ENCODE measurements at regions not wholly inside any gene's neighbourhood (a gene's known extent, or its start where the extent isn't known, plus 50 kb on each side); places are given as distances from the start of the nearest gene placed in this dataset.
"Not testable (repeated sequence)": the region's sequence is repeated elsewhere in the genome, so short reads cannot be mapped to it uniquely, and the experiment has no call there.

DNA sequence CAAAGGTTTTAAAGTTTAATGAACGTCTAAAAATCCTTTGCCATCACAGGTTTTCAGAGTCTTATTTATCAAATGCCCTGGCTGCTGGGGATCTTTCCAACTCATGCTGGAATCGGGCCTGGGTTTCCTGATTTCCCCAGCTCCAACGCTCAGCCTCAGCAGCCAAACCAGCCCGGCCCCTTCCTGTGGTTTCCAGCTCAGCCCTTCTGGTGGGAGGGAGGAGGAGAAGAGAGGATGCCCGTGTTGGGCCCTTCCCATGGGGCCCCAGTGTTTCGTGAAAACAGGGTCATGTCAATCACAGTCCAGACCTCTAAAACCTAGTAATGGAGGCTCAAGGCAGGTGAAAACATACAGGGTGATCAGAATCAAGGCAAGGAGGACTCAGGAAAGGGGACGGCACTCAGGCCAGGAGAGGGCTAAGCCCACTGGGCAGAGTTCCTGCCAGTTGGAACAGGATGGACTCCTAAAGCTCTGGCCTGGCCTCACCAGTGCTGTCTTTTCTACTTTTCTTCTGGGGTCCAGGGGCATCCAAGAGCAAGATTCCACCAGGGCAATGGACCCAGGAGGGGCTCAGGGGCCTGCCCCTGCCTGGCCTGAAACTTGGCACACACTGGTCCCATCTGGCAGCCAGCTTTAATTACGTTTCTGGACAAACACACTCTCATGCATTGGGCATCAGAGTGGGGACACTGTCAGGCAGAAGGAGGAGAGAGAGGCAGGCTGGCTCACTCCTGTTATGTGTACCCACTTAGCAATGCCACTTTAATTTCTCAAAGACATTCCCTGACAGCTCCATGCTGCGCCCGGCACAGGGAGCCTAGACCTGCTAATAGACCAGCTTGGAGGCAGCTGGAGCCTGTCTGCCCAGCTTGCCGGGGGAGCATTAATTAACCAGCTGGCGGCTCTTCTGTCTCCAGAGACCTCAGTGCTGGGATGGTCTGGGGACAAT lies 194.6 kb downstream of the FAM43A start:
- Histone ChIP-seq H3K9me3 (ENCODE audit: low read depth, low read length) (peaks cover 11% of the 10 kb centered on the region), H3K27me3 (ENCODE audit: insufficient read depth, low read length) (no peaks in the 10 kb centered on the region), H3K4me3 (ENCODE audit: low read length) (no peak overlapping the region), H3K4me1 (ENCODE audit: insufficient read depth, low read length) (peaks cover 41% of the 10 kb centered on the region)

DNA sequence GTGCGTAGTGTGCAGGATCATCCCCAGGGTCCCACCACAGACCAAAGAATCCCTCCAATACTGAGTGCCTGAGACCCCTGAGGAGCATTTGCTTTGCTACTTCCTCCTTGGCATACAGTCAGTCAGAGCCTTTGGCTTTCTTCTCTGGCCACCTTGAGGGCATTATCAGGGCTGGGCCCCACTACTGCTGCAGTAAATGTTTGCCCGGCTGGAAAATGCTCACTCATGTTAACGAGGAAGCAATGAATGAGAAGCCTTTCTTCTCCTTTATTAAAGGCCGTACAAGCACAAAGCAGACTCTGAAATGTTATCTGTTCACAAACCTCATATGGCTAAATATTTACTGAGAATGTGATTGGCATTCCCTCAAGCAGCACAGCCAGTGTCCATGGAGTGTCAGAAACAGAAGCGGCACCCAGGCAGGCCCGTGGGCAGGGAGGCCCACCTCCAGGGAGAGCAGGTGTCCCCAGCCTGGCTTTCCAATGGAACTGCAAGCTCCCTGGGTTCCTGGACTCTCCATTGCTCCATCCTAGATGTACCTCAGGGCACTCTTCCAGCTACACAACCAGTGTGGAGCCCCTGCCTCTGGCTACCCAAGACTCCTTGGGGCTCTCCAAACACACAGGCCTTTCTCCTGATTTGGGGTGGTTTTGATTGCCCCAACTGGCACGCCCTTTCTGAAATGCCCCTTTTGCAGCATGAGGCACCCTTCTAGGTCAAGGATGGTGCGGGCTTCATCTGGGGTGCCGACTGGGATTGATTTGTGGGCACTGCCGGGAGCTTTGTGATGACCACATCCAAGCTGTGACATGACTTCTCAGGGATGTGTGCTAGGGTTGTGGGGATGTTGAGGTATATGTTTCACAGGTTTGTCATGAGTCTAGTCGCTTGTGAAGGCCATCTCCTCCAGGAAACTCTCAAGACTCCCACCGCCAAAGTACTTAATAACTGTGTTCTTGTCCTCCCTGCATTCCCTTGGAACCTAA lies 195.6 kb downstream of the FAM43A start:
- H3K4me3 ChIP-seq (ENCODE audit: low read length): no peak overlapping the region
- H3K4me1 ChIP-seq (ENCODE audit: insufficient read depth, low read length): peaks cover 41% of the 10 kb centered on the region
- peaks cover 11% of the 10 kb centered on the region for H3K9me3 ChIP-seq (ENCODE audit: low read depth, low read length)
- H3K27me3 ChIP-seq (ENCODE audit: insufficient read depth, low read length): no peaks in the 10 kb centered on the region

DNA sequence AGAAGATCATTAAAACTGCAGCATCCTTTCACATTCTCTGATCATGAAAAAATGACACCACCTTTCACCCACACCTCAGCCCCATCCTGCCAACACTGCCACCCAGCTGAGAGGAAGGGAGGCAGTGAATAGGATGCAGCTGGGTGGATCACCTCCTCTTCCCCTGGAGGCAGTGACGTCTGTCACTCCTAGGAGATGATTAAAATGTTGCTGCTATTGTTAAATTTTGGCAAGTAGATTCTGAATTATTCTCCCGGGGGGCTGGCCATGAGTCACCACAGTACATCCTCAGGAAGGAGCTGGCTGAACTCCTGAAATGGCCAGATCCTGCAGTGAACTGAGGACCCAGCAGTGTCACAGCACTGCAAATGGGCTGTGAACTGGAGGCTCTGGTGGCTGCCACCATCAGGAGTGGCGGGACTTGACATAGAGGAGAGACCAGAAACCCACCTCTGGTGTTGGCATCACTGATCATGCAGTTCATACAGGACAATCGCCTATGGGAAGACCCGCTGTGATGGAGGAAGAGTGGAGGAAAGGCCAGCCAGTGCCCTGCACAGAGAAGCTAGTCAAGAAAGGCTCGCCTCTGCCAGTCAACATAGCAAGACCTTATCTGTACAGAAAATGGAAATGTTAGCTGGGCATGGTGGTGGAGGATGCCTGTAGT lies 199.1 kb downstream of the FAM43A start:
- H3K9me3 ChIP-seq (ENCODE audit: low read depth, low read length): peaks cover 11% of the 10 kb centered on the region
- H3K4me1 ChIP-seq (ENCODE audit: insufficient read depth, low read length): peaks cover 20% of the 10 kb centered on the region
- no peaks in the 10 kb centered on the region for H3K27me3 ChIP-seq (ENCODE audit: insufficient read depth, low read length)
- no peak overlapping the region for H3K4me3 ChIP-seq (ENCODE audit: low read length)

DNA sequence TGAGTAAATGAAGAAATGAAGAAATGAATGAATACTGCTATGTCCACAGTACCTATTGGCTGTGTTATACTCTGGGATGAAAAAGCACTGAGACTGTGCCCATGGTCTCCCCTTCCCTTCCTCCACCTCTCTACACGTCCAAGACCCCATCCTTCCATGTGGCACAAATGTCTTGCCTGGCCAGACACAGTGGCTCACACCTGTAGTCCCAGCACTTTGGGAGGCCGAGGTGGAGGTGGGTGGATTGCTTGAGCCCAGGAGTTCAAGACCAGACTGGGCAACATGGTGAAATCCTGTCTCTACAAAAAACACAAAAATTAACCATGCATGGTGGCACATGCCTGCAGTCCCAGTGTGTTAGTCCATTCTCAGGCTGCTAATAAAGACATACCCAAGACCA lies 200.1 kb downstream of the FAM43A start:
- Histone ChIP-seq H3K9me3 (ENCODE audit: low read depth, low read length) (peaks cover 11% of the 10 kb centered on the region), H3K27me3 (ENCODE audit: insufficient read depth, low read length) (no peaks in the 10 kb centered on the region), H3K4me1 (ENCODE audit: insufficient read depth, low read length) (peaks cover 10% of the 10 kb centered on the region), H3K4me3 (ENCODE audit: low read length) (no peak overlapping the region)

DNA sequence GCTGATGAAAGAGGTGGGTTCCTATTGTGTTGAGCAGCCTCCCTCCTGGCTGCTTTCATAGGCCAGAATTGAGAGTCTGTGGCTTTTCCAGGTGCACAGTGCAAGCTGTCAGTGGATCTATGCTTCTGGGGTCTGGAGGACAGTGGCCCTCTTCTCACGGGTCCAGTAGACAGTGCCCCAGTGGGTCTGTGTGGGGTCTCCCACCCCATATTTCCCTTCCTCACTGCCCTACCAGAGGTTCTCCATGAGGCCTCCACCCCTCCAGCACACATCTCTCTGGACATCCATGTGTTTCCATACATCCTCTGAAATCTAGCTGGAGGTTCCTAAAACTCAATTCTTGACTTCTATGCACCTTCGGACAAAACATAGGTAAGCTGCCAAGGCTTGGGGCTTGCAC lies 201.2 kb downstream of the FAM43A start:
- H3K4me3 ChIP-seq (ENCODE audit: low read length): no peak overlapping the region
- H3K9me3 ChIP-seq (ENCODE audit: low read depth, low read length): peaks cover 11% of the 10 kb centered on the region
- H3K4me1 ChIP-seq (ENCODE audit: insufficient read depth, low read length): no peaks in the 10 kb centered on the region
- H3K27me3 ChIP-seq (ENCODE audit: insufficient read depth, low read length): no peaks in the 10 kb centered on the region

DNA sequence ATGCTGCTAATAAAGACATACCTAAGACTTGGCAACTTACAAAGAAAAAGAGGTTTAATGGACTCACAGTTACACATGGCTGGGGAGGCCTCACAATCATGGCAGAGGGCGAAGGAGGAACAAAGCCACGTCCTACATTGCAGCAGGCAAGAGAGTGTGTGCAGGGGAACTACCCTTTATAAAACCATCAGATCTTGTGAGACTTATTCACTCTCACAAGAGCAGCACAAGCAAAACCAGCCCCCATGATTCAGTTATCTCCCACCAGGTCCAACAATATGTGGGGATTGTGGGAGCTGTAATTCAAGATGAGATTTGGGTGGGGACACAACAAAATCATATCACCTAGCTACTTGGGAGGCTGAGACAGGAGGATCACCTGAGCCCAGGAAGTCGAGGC lies 202.4 kb downstream of the FAM43A start:
- peaks cover 11% of the 10 kb centered on the region for H3K9me3 ChIP-seq (ENCODE audit: low read depth, low read length)
- not testable (repeated sequence) for H3K4me3 ChIP-seq (ENCODE audit: low read length); H3K4me1 ChIP-seq (ENCODE audit: insufficient read depth, low read length); H3K27me3 ChIP-seq (ENCODE audit: insufficient read depth, low read length)

DNA sequence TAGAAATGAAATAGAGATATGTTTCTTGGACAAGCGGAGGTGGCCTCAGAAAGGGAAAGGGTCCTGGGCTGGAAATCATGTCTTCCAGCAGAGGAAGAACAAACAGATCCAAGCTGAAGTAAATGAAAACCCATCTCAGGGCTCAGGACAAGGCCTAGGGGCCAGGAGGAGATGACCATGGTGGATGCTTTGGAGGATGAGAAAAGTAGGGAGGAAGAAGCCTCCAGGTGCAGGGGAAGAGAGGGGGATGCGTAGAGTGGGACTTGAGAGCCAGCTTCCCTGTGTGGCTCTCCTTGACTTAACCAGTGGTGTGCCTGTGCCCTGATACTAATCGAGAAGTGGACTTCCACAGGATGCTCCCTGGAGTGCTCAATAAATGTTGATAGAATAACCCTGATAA lies 203.2 kb downstream of the FAM43A start:
- Histone ChIP-seq H3K9me3 (ENCODE audit: low read depth, low read length) (peaks cover 6% of the 10 kb centered on the region), H3K27me3 (ENCODE audit: insufficient read depth, low read length) (no peaks in the 10 kb centered on the region), H3K4me3 (ENCODE audit: low read length) (no peak overlapping the region), H3K4me1 (ENCODE audit: insufficient read depth, low read length) (no peaks in the 10 kb centered on the region)

DNA sequence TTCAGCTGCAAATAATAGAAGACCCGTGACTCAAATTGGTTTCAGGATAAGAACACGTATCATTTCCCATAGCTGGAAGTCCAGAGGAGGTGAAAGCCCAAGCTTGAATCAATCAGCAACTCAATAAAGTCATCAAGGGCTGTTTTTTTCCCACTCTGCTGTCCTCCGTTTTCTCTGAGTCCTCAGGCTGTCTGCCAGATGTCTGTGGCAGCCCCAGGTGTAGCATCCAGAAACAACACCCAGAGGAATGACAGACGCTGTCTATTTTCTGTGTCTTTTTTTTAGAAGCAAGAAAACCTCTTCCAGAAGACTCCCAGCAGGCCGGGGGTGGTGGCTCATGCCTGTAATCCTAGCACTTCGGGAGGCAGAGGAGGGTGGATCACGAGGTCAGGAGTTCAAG lies 204.4 kb downstream of the FAM43A start:
- H3K4me1 ChIP-seq (ENCODE audit: insufficient read depth, low read length): no peaks in the 10 kb centered on the region
- H3K4me3 ChIP-seq (ENCODE audit: low read length): no peak overlapping the region
- H3K27me3 ChIP-seq (ENCODE audit: insufficient read depth, low read length): no peaks in the 10 kb centered on the region
- peaks cover 7% of the 10 kb centered on the region for H3K9me3 ChIP-seq (ENCODE audit: low read depth, low read length)

DNA sequence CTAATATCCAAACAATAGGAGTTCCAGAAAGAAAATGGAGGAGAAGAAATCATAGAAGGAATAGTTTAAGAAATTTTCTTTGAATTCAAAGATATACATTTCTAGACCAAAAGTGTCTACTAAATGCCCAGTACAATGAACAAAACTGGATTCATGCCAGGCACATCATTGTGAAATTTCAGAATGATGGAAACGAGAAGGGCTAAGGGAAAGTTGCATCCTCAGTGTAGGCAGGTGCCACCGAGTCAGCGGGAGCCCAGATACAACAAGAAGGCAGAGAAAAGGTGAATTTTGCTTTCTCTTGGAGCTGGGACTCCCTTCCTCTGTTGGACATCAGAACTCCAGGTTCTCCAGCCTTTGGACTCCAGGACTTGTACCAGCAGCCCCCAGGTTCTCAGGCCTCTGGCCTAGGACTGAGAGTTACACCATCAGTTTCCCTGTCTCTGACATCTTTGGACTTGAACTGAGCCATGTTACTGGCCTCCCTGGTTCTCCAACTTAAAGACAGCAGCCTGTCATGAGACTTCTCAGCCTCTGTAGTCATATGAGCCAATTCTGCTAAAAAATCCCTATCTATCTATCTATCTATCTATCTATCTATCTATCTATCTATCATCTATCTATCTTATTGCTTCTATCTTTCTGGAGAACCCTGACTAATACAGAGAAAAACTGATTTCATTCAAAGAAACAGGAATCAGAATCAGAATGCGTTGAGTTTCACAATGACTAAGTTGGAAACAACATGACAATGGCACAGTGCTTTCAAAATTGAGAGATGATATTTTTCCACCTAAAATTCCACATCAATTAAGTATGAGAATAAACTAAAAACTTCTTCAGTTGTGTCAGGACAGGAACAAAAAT lies 207.7 kb downstream of the FAM43A start:
- Histone ChIP-seq H3K9me3 (ENCODE audit: low read depth, low read length) (peaks cover 7% of the 10 kb centered on the region), H3K27me3 (ENCODE audit: insufficient read depth, low read length) (no peaks in the 10 kb centered on the region), H3K4me1 (ENCODE audit: insufficient read depth, low read length) (no peaks in the 10 kb centered on the region), H3K4me3 (ENCODE audit: low read length) (no peak overlapping the region)

DNA sequence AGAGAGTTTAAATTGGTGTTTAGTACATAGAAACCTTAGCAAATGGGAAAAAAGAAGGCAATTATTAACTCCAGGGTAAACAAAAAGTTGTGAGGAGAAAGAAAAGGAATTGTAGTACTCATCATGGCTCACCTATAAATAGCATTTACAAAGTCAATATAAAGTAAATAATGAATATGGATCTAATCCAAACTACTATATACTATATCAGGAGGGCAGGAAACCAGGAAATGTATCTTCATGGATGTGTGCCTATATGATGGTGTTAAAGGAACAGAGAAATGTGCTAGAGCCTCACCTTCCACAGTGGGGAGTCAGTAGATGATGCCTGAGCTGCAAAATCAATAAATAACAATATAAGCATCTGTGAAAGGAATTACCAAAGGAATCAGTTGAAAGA lies 208.9 kb downstream of the FAM43A start:
- H3K4me1 ChIP-seq (ENCODE audit: insufficient read depth, low read length): no peaks in the 10 kb centered on the region
- no peaks in the 10 kb centered on the region for H3K27me3 ChIP-seq (ENCODE audit: insufficient read depth, low read length)
- H3K4me3 ChIP-seq (ENCODE audit: low read length): no peak overlapping the region
- peaks cover 14% of the 10 kb centered on the region for H3K9me3 ChIP-seq (ENCODE audit: low read depth, low read length)

DNA sequence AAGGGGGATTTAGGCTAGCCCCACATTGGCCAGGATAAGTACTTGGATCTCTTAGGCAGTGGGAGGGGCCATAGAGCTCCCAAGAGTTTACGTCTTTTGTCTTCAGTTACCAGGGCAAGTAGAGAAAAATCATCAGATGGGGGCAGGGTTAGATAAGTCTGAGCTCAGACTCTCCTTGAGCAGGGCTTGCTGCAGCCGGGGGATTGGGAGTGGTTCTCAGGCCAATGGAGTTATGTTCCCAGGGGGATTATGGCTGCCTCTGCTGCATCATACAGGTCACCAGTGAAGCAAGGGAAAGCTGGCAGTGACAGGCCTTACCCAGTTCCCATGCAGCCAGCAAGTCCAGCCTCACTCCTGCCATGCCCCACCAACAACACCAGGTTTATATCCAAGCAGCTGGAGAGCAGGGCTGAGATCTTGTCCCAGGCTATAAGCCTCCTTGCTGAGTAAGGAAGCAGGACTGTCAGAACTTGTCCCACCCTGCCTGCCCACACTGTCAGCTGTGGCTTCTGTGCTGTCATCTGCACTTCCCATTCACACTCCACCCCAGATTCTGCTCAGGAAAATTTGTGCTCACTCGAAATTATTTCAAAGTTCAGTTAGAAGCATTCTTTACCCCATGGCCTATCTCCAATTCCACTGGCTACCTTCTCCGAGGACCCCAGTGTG lies 215.3 kb downstream of the FAM43A start:
- peaks cover 14% of the 10 kb centered on the region for H3K4me1 ChIP-seq (ENCODE audit: insufficient read depth, low read length)
- peaks cover 8% of the 10 kb centered on the region for H3K9me3 ChIP-seq (ENCODE audit: low read depth, low read length)
- H3K27me3 ChIP-seq (ENCODE audit: insufficient read depth, low read length): no peaks in the 10 kb centered on the region
- H3K4me3 ChIP-seq (ENCODE audit: low read length): no peak overlapping the region

DNA sequence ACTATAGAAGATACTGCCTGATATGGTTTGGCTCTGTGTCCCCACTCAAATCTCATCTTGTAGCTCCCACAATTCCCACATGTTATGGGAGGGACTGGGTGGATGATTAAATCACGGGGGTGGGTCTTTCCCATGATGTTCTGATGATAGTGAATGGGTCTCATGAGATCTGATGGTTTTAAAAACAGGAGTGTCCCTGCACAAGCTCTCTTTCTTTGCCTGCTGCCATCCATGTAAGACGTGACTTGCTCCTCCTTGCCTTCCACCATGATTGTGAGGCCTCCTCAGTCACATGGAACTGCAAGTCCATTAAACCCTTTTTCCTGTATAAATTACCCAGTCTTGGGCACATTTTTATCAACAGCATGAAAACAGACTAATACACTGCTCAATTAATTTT lies 217.8 kb downstream of the FAM43A start:
- H3K27me3 ChIP-seq (ENCODE audit: insufficient read depth, low read length); H3K4me3 ChIP-seq (ENCODE audit: low read length): not testable (repeated sequence)
- peaks cover 14% of the 10 kb centered on the region for H3K4me1 ChIP-seq (ENCODE audit: insufficient read depth, low read length)

DNA sequence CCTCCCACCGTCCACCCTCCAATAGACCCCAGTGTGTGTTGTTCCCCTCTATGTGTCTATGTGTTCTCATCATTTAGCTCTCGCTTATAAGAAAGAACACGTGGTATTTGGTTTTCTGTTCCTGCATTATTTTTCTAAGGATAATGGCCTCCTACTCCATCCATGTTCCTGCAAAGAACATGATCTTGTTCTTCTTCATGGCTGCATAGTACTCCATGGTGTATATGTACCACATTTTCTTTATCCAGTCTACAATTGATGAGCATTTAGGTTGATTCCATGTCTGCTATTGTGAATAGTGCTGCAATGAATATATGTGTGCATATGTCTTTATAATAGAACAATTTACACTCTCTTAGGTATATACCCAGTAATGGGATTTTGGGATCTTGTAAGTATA lies 219.3 kb downstream of the FAM43A start:
- not testable (repeated sequence) for H3K9me3 ChIP-seq (ENCODE audit: low read depth, low read length)

More for the DNA sequence above, 217.8 kb downstream of the FAM43A start:
- H3K9me3 ChIP-seq (ENCODE audit: low read depth, low read length): not testable (repeated sequence)

DNA sequence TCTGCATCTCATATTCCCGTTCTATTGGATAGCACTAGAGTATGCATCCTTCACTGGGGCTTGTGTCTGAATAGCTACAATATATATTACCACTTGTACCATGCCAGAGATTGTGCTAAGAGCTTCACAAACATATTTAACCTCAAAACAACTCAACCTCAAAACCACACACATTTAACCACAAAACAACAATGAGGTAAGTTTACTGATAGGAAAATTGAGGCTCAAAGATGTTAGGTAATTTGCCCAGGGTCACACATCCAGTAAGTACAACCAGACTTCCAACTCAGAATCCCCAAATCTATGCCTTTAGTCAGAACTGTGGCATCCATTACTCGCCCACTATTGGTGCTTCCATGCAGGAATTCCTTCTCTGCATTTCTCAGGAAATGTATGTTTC lies 220.0 kb downstream of the FAM43A start:
- no peak overlapping the region for H3K4me3 ChIP-seq (ENCODE audit: low read length)
- H3K9me3 ChIP-seq (ENCODE audit: low read depth, low read length): no peaks in the 10 kb centered on the region
- H3K27me3 ChIP-seq (ENCODE audit: insufficient read depth, low read length): no peaks in the 10 kb centered on the region
- peaks cover 14% of the 10 kb centered on the region for H3K4me1 ChIP-seq (ENCODE audit: insufficient read depth, low read length)

More for the DNA sequence above, 219.3 kb downstream of the FAM43A start:
- H3K27me3 ChIP-seq (ENCODE audit: insufficient read depth, low read length); H3K4me3 ChIP-seq (ENCODE audit: low read length): not testable (repeated sequence)
- peaks cover 14% of the 10 kb centered on the region for H3K4me1 ChIP-seq (ENCODE audit: insufficient read depth, low read length)
